Right lobe of liver (tissue), 6 donors: ENCODE measurements at regions not wholly inside any gene's neighbourhood (a gene's known extent, or its start where the extent isn't known, plus 50 kb on each side); places are given as distances from the start of the nearest gene placed in this dataset.
A peak's percentile ranks its signal among the peaks of the same experiment; 100 is the strongest.

ENCODE experiments used
- ATAC-seq, 4 donors: fragments of 200-7000 bp; cut with Tn5 transposase; one replicate each; pipeline ENCODE4 v1.9.1; 2020; ENCODE audit warnings: mild to moderate bottlenecking in 4 of 4, moderate library complexity in 4 of 4
- DNase-seq, 3 donors: peaks; one replicate each; pipeline ENCODE4 v3.0.0-alpha.2; 2020
- H3K27ac ChIP-seq, 3 donors: fragments of 200-600 bp; one replicate each; pipeline ENCODE4 v1.8.0; 2022
- H3K27me3 ChIP-seq, 2 donors: fragments of 200-600 bp; one replicate each; pipeline ENCODE4 v1.8.0; 2022
- H3K36me3 ChIP-seq, 4 donors: fragments of 200-600 bp; sonication (generic) in 1 of 4; one replicate each; pipeline versions ENCODE4 v1.5.1 to v1.8.0; 2017 to 2022; ENCODE audit warnings: control low read depth in 1 of 4
- H3K4me1 ChIP-seq, 4 donors: fragments of 200-600 bp; sonication (generic) in 1 of 4; one replicate each; pipeline versions ENCODE4 v1.5.1 to v1.8.0; 2017 to 2022; ENCODE audit warnings: control low read depth in 1 of 4
- H3K4me3 ChIP-seq, 3 donors: fragments of 200-600 bp; one replicate each; pipeline ENCODE4 v1.8.0; 2022
- H3K9me3 ChIP-seq, 4 donors: fragments of 200-600 bp; sonication (generic) in 1 of 4; one replicate each; pipeline versions ENCODE4 v1.5.1 to v1.8.0; 2017 to 2022; ENCODE audit warnings: control low read depth in 1 of 4
- CTCF ChIP-seq, 4 donors: fragments of 200-600 bp in 3 of 4; fragments of 450-650 bp in 1 of 4; IDR thresholded peaks; one replicate each; pipeline versions ENCODE4 v1.5.1 to v1.8.0; 2016 to 2022; ENCODE audit warnings: antibody characterized with exemption in 4 of 4, mild to moderate bottlenecking in 2 of 4
- POLR2A ChIP-seq: fragments of 450-650 bp; IDR thresholded peaks from one replicate; pipeline ENCODE4 v1.6.1; 2017; ENCODE audit warnings: antibody characterized with exemption, mild to moderate bottlenecking
- WGBS: methylation state at CpG from one replicate; pipeline ENCODE4 v1.1.6; 2018; ENCODE audit warnings: low coverage, low lambda C conversion rate; ENCODE audit not compliant: insufficient coverage; ENCODE audit errors: missing lambda C conversion rate; 5-methylcytosine and 5-hydroxymethylcytosine counted together
- intact Hi-C, 2 donors: fragments of 100-400 bp; cut with DNase I; formaldehyde crosslinking; loops; one replicate each; pipeline versions ENCODE4 v1.11.2 to v1.14.1; 2022
- donor health status: DM: no; HTN: yes; CAD: no.
- donor health status: DM: no; HTN: no; CAD: no.
- donor health status: DM: no; HTN: no; CAD: no.
- donor health status: DM: no; HTN: yes; CAD: no.
- donor health status: DM: no; HTN: yes; CAD: no.

DNA sequence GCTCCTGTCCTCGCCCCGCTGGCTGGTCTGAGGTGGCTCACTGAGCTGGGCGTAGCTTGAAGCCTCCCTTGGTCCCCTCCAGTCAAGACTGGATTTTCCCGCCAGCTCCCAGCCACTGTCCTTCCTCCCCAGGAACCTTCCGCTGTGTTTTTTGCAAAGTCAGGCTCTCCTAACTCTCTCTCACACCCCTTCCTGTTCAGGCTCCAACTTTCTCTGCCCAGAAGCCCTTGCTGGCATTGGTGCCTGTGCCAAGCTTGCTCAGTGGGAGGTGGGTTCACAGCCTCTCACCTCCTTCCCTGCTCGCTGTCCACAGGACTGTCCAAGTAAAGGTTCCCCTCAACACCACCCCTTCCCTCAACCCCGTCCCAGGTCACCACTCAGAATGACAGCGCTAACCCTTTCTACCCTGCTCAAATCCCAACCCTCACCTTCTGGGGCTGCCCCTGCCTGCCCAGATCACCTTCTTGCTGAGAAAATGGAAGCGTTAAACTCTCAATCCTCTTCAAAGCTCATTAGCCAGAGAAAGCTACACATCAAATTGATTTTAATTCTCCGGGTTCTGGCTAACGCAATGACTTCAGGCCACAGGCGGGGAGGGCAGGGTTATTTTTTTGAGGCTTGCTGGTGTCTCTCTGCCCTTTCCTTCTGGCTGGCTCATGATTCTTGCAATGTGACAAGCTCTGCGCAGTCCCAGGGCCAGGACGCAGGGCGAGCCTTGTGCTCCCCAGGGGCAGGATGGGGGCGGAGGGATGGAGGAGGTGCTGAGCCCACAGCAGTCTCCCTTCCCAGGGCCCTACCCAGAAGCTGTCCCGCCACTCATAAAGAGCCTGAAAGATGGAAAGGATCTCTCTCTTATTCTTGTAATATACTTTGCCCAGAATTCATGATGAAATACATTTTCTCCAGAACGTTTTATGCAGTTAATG lies 357.2 kb upstream of the TNRC6C start:
- TF ChIP-seq CTCF (IDR thresholded peaks at IDR 0.05) (no peak), POLR2A (no peak)
- 51% methylated on average over 5 of the region's 18 CpGs for WGBS
- peak in 1 of 3 donors; percentile 24 for DNase-seq
- intact Hi-C loops, result no loop called here
- no peaks in the 10 kb centered on the region for H3K9me3 ChIP-seq
- no peaks in the 10 kb centered on the region for H3K36me3 ChIP-seq
- H3K27ac ChIP-seq, result no peak overlapping the region
- H3K4me3 ChIP-seq, result no peak overlapping the region
- H3K27me3 ChIP-seq, result no peaks in the 10 kb centered on the region
- no peak for ATAC-seq
- H3K4me1 ChIP-seq, result no peaks in the 10 kb centered on the region

- no peaks in the 10 kb centered on the region for H3K27me3 ChIP-seq
- no peaks in the 10 kb centered on the region for H3K4me1 ChIP-seq
- no peaks in the 10 kb centered on the region for H3K9me3 ChIP-seq
- ATAC-seq (no peak), DNase-seq (no peak)
- H3K27ac ChIP-seq, result no peak overlapping the region
- H3K4me3 ChIP-seq, result no peak overlapping the region
- intact Hi-C loops, result no loop called here
- WGBS, result 31% methylated on average over 5 of the region's 11 CpGs
- no peaks in the 10 kb centered on the region for H3K36me3 ChIP-seq
- TF ChIP-seq CTCF (IDR thresholded peaks at IDR 0.05) (no peak), POLR2A (no peak)
These were observed 356.3 kb upstream of the TNRC6C start for GRCh38 chr17:77602062-77602746.

GRCh38 chr17:77602883-77603640 lies 355.4 kb upstream of the TNRC6C start:
- no peak overlapping the region for H3K27ac ChIP-seq
- H3K27me3 ChIP-seq, result no peaks in the 10 kb centered on the region
- ATAC-seq (no peak), DNase-seq (no peak)
- TF ChIP-seq POLR2A, result no peak
- no peak for TF ChIP-seq CTCF (IDR thresholded peaks at IDR 0.05)
- WGBS, result 81% methylated on average over 12 of the region's 24 CpGs
- intact Hi-C loops, result no loop called here
- no peaks in the 10 kb centered on the region for H3K9me3 ChIP-seq
- no peak overlapping the region for H3K4me3 ChIP-seq
- H3K4me1 ChIP-seq, result no peaks in the 10 kb centered on the region
- no peaks in the 10 kb centered on the region for H3K36me3 ChIP-seq

DNA sequence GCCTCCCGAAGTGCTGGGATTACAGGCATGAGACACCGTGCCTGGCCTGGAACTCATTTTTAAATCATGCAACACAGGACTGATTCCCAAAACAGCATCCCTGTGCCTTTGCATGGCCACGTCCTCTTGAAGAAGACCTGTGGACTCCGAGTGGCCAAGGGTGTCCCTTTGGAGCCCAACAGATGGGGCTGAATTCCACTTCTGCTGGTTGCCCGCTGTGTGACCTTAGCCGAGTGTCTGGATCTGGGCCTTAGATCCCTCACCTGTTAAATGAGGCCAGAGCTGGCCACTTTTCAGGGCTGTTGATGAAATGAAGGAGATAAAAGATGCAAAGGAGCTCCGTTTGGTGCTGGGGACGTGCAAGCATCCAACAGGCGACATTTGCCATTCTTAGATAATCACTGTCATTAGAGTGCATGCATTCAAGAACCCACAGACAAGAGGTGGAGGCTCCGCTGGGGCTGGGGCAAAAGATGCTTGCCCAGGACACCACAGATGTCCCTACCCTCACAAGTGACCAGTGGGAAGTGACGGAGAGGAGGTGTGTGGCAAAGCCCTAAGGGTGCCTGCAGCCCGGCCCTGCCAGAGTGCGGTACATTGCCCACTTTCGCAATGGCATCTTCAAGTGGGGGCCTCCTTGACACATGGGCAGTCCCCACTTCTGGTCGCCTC lies 354.1 kb upstream of the TNRC6C start:
- intact Hi-C loops, result no loop called here
- no peaks in the 10 kb centered on the region for H3K4me1 ChIP-seq
- WGBS, result 87% methylated on average over 3 of the region's 15 CpGs

More for the DNA sequence above, 354.1 kb upstream of the TNRC6C start:
- no peak for ATAC-seq
- Histone ChIP-seq H3K4me3 (no peak overlapping the region), H3K36me3 (no peaks in the 10 kb centered on the region), H3K27me3 (no peaks in the 10 kb centered on the region), H3K9me3 (no peaks in the 10 kb centered on the region), H3K27ac (no peak overlapping the region)
- DNase-seq, result no peak
- no peak for TF ChIP-seq CTCF (IDR thresholded peaks at IDR 0.05)
- no peak for TF ChIP-seq POLR2A
